Keratinocyte (primary cell): ENCODE measurements at regions not wholly inside any gene's neighbourhood (a gene's known extent, or its start where the extent isn't known, plus 50 kb on each side); places are given as distances from the start of the nearest gene placed in this dataset.
A peak's percentile ranks its signal among the peaks of the same experiment; 100 is the strongest.

Experiments
- DNase-seq: peaks from one replicate; pipeline ENCODE4 v3.0.0-alpha.2; 2011; ENCODE audit warnings: low read depth, missing footprints, low spot score
- FAIRE-seq: peaks from 2 replicates; lab custom pipeline; 2011; peaks lifted over from hg19 to GRCh38; lab: Jason Lieb, UNC
- H2AFZ ChIP-seq: 2 replicates; pipeline ENCODE4 v1.6.0; 2012; ENCODE audit warnings: low read length, control low read depth, inconsistent platforms; ENCODE audit not compliant: control insufficient read depth
- H3K27ac ChIP-seq: 2 replicates; pipeline ENCODE4 v1.5.1; 2011; ENCODE audit warnings: low read length; ENCODE audit not compliant: control insufficient read depth, insufficient read depth
- H3K27me3 ChIP-seq: 3 replicates; pipeline ENCODE4 v1.6.0; 2011; ENCODE audit warnings: low read length; ENCODE audit not compliant: control insufficient read depth, insufficient read depth; ENCODE audit errors: extremely low read depth
- H3K36me3 ChIP-seq, 2 experiments: 2 replicates in 1 of 2; 3 replicates in 1 of 2; pipeline ENCODE4 v1.5.1; 2011; ENCODE audit warnings: low read length in 2 of 2, mild to moderate bottlenecking in 1 of 2; ENCODE audit not compliant: control insufficient read depth in 2 of 2, insufficient read depth in 2 of 2; ENCODE audit errors: extremely low read depth in 1 of 2
- H3K4me1 ChIP-seq: 3 replicates; pipeline ENCODE4 v1.5.1; 2011; ENCODE audit warnings: low read length; ENCODE audit not compliant: control insufficient read depth, insufficient read depth; ENCODE audit errors: extremely low read depth
- H3K4me2 ChIP-seq: 3 replicates; pipeline ENCODE4 v1.6.0; 2011; ENCODE audit warnings: low read depth, low read length; ENCODE audit not compliant: control insufficient read depth, insufficient read depth; ENCODE audit errors: extremely low read depth
- H3K4me3 ChIP-seq, 3 experiments: fragments of 200-600 bp in 1 of 3; sonication (generic) in 1 of 3; 2 replicates in 2 of 3; 3 replicates in 1 of 3; pipeline ENCODE4 v1.5.1; 2011 to 2016; ENCODE audit warnings: low read length in 3 of 3, mild to moderate bottlenecking in 3 of 3, control low read depth in 2 of 3, inconsistent platforms in 1 of 3, low read depth in 1 of 3, mixed read lengths in 1 of 3, mixed run types in 1 of 3, moderate library complexity in 1 of 3; ENCODE audit not compliant: control insufficient read depth in 2 of 3, insufficient read depth in 2 of 3; ENCODE audit errors: extremely low read depth in 1 of 3
- H3K79me2 ChIP-seq: 2 replicates; pipeline ENCODE4 v1.6.0; 2012; ENCODE audit warnings: low read length; ENCODE audit not compliant: control insufficient read depth, insufficient read depth
- H3K9ac ChIP-seq: 3 replicates; pipeline ENCODE4 v1.6.0; 2011; ENCODE audit warnings: low read length; ENCODE audit not compliant: control insufficient read depth, insufficient read depth; ENCODE audit errors: extremely low read depth
- H3K9me1 ChIP-seq: 3 replicates; pipeline ENCODE4 v1.6.0; 2011; ENCODE audit warnings: low read length; ENCODE audit not compliant: control insufficient read depth, insufficient read depth; ENCODE audit errors: extremely low read depth
- H3K9me3 ChIP-seq: 2 replicates; pipeline ENCODE4 v1.5.1; 2012; ENCODE audit warnings: low read depth, low read length; ENCODE audit not compliant: control insufficient read depth
- H4K20me1 ChIP-seq: 3 replicates; pipeline ENCODE4 v1.6.0; 2011; ENCODE audit warnings: low read length; ENCODE audit not compliant: control insufficient read depth, insufficient read depth; ENCODE audit errors: extremely low read depth
- CTCF ChIP-seq, 3 experiments: IDR thresholded peaks in 1 of 3; conservative IDR thresholded peaks in 1 of 3; optimal IDR thresholded peaks in 1 of 3; 2 replicates in 2 of 3; 3 replicates in 1 of 3; pipeline versions ENCODE3 to v1.5.1; 2011; ENCODE audit warnings: low read length in 3 of 3, mild to moderate bottlenecking in 3 of 3, moderate library complexity in 2 of 3, control low read depth in 1 of 3, inconsistent platforms in 1 of 3; ENCODE audit not compliant: insufficient read depth in 2 of 3; ENCODE audit errors: extremely low read depth in 1 of 3
- EZH2 ChIP-seq: IDR thresholded peaks from one replicate; pipeline ENCODE4 v1.6.1; 2012; ENCODE audit warnings: inconsistent platforms, mild to moderate bottlenecking, low read length, moderate library complexity
- dilution Hi-C: fragments of 300-500 bp; cut with MboI; formaldehyde crosslinking; loops from one replicate; pipeline ENCODE4 v1.7.0; 2020; ENCODE audit warnings: low sequenced_read_pairs; ENCODE audit not compliant: extremely low pct_ligation_motif_present

GRCh38 chr4:85106805-85107336, 140.4 kb upstream of the WDFY3 start:
- Histone ChIP-seq H3K4me1 (no peaks in the 10 kb centered on the region), H3K79me2 (no peaks in the 10 kb centered on the region), H3K4me3 (no peak overlapping the region), H3K27ac (no peak overlapping the region), H3K27me3 (no peaks in the 10 kb centered on the region), H2AFZ (no peak overlapping the region), H3K9me1 (no peaks in the 10 kb centered on the region), H3K9ac (no peak overlapping the region), H3K9me3 (no peaks in the 10 kb centered on the region), H3K4me2 (no peak overlapping the region), H4K20me1 (no peaks in the 10 kb centered on the region), H3K36me3 (no peaks in the 10 kb centered on the region)
- DNase-seq = no peak
- no peak for FAIRE-seq
- dilution Hi-C loops = no loop called here
- TF ChIP-seq CTCF (optimal IDR thresholded peaks at IDR 0.05 in 1 of 3, IDR thresholded peaks at IDR 0.05 in 1 of 3, conservative IDR thresholded peaks at IDR 0.05 in 1 of 3; ENCODE audit: extremely low read depth in 1 of 3, insufficient read depth in 2 of 3, low read length in 3 of 3) = no peak
- TF ChIP-seq EZH2 = no peak

GRCh38 chr4:85107553-85107952, 141.1 kb upstream of the WDFY3 start:
- Histone ChIP-seq H4K20me1 (no peaks in the 10 kb centered on the region), H3K36me3 (no peaks in the 10 kb centered on the region), H3K4me1 (no peaks in the 10 kb centered on the region), H3K9ac (no peak overlapping the region), H3K4me2 (no peak overlapping the region), H3K4me3 (no peak overlapping the region), H3K9me3 (no peaks in the 10 kb centered on the region), H3K27me3 (no peaks in the 10 kb centered on the region), H2AFZ (no peak overlapping the region), H3K27ac (no peak overlapping the region), H3K9me1 (no peaks in the 10 kb centered on the region), H3K79me2 (no peaks in the 10 kb centered on the region)
- TF ChIP-seq EZH2 (no peak), CTCF (optimal IDR thresholded peaks at IDR 0.05 in 1 of 3, IDR thresholded peaks at IDR 0.05 in 1 of 3, conservative IDR thresholded peaks at IDR 0.05 in 1 of 3; ENCODE audit: extremely low read depth in 1 of 3, insufficient read depth in 2 of 3, low read length in 3 of 3) (no peak)
- DNase-seq (no peak), FAIRE-seq (peak; percentile 61)
- dilution Hi-C loops = no loop called here
